WTC11 (cell line): ENCODE measurements at regions not wholly inside any gene's neighbourhood (a gene's known extent, or its start where the extent isn't known, plus 50 kb on each side); places are given as distances from the start of the nearest gene placed in this dataset.

Source experiments
- ATAC-seq: fragments of 200-7000 bp; cut with Tn5 transposase; 2 replicates; pipeline ENCODE4 v1.10.0; 2021; ENCODE audit warnings: mild to moderate bottlenecking, moderate library complexity
- CTCF ChIA-PET: fragments of 300-600 bp; sonication (Branson Sonifier 250); formaldehyde crosslinking; loops from one replicate; lab custom pipeline; 2021; ENCODE audit warnings: antibody characterized with exemption; lab: Charles Lee
- POLR2A ChIA-PET: fragments of 350-600 bp; sonication (Branson Sonifier 250); formaldehyde crosslinking; loops from one replicate; lab custom pipeline; 2021; ENCODE audit warnings: antibody characterized with exemption; lab: Charles Lee
- DNase-seq: peaks from one replicate; pipeline ENCODE4 v3.0.0; 2021; ENCODE audit warnings: low spot score
- H3K27ac Mint-ChIP-seq: 2 replicates; pipeline ENCODE4 v1.8.0; 2021; ENCODE audit warnings: mixed read lengths
- H3K27me3 Mint-ChIP-seq: 2 replicates; pipeline ENCODE4 v1.8.0; 2021; ENCODE audit warnings: low read depth, mild to moderate bottlenecking, moderate library complexity, mixed read lengths
- H3K36me3 Mint-ChIP-seq: 2 replicates; pipeline ENCODE4 v1.8.0; 2021; ENCODE audit warnings: mixed read lengths
- H3K4me1 Mint-ChIP-seq: 2 replicates; pipeline ENCODE4 v1.8.0; 2022; ENCODE audit warnings: mixed read lengths
- H3K4me3 Mint-ChIP-seq: 2 replicates; pipeline ENCODE4 v1.8.0; 2021; ENCODE audit warnings: mild to moderate bottlenecking, moderate library complexity, mixed read lengths
- H3K9me3 Mint-ChIP-seq: 2 replicates; pipeline ENCODE4 v1.8.0; 2021; ENCODE audit warnings: mixed read lengths
- CDX4 ChIP-seq: fragments of 250-450 bp; sonication (Bioruptor Pico); IDR thresholded peaks from 2 replicates; pipeline ENCODE4 v1.9.0; 2021; ENCODE audit warnings: moderate library complexity, mild to moderate bottlenecking, inconsistent platforms, borderline replicate concordance
- CREB1 ChIP-seq: sonication (generic); formaldehyde crosslinking; IDR thresholded peaks from 2 replicates; pipeline ENCODE4 v1.8.0; 2023; ENCODE audit warnings: mild to moderate bottlenecking, missing genetic modification reagents
- E2F1 ChIP-seq: sonication (generic); formaldehyde crosslinking; IDR thresholded peaks from 2 replicates; pipeline ENCODE4 v1.8.0; 2022; ENCODE audit warnings: mild to moderate bottlenecking, missing genetic modification reagents
- ESRRA ChIP-seq: sonication (generic); formaldehyde crosslinking; IDR thresholded peaks from 2 replicates; pipeline ENCODE4 v1.8.1; 2022; ENCODE audit warnings: mild to moderate bottlenecking, missing genetic modification reagents, borderline replicate concordance
- HMGA2 ChIP-seq: fragments of 250-450 bp; sonication (Bioruptor Pico); IDR thresholded peaks from 2 replicates; pipeline ENCODE4 v1.4.0; 2021; ENCODE audit warnings: mild to moderate bottlenecking, moderate library complexity
- HMGXB4 ChIP-seq: sonication (generic); formaldehyde crosslinking; IDR thresholded peaks from 2 replicates; pipeline ENCODE4 v1.8.1; 2023; ENCODE audit warnings: mild to moderate bottlenecking, moderate library complexity, missing genetic modification reagents
- JUN ChIP-seq: sonication (generic); formaldehyde crosslinking; IDR thresholded peaks from 2 replicates; pipeline ENCODE4 v1.8.0; 2023; ENCODE audit warnings: mild to moderate bottlenecking, missing genetic modification reagents
- KAT7 ChIP-seq: sonication (generic); formaldehyde crosslinking; IDR thresholded peaks from 2 replicates; pipeline ENCODE4 v1.8.1; 2023; ENCODE audit warnings: missing genetic modification reagents, mild to moderate bottlenecking, borderline replicate concordance
- MAX ChIP-seq: sonication (generic); formaldehyde crosslinking; IDR thresholded peaks from 2 replicates; pipeline ENCODE4 v1.8.0; 2022; ENCODE audit warnings: mild to moderate bottlenecking, missing genetic modification reagents
- MXD4 ChIP-seq: fragments of 250-450 bp; sonication (Bioruptor Pico); IDR thresholded peaks from 2 replicates; pipeline ENCODE4 v1.8.0; 2021; ENCODE audit warnings: mild to moderate bottlenecking, moderate library complexity, borderline replicate concordance
- NFATC4 ChIP-seq: fragments of 250-450 bp; sonication (Bioruptor Pico); IDR thresholded peaks from 2 replicates; pipeline ENCODE4 v1.9.0; 2021; ENCODE audit warnings: mild to moderate bottlenecking
- NR3C1 ChIP-seq: sonication (generic); formaldehyde crosslinking; conservative IDR thresholded peaks from 2 replicates; pipeline ENCODE4 v1.8.1; 2023; ENCODE audit warnings: low read depth, mild to moderate bottlenecking, missing genetic modification reagents
- SMAD3 ChIP-seq: sonication (generic); formaldehyde crosslinking; IDR thresholded peaks from 2 replicates; pipeline ENCODE4 v1.8.0; 2022; ENCODE audit warnings: missing genetic modification reagents, mild to moderate bottlenecking, borderline replicate concordance
- SOX15 ChIP-seq: fragments of 250-450 bp; sonication (Bioruptor Pico); IDR thresholded peaks from 2 replicates; pipeline ENCODE4 v1.9.0; 2021; ENCODE audit warnings: mild to moderate bottlenecking
- SP1 ChIP-seq: sonication (generic); formaldehyde crosslinking; conservative IDR thresholded peaks from 2 replicates; pipeline ENCODE4 v1.8.1; 2022; ENCODE audit warnings: missing genetic modification reagents
- TP53 ChIP-seq: sonication (generic); formaldehyde crosslinking; IDR thresholded peaks from 2 replicates; pipeline ENCODE4 v1.8.1; 2023; ENCODE audit warnings: mild to moderate bottlenecking, missing genetic modification reagents
- USF1 ChIP-seq: sonication (generic); formaldehyde crosslinking; IDR thresholded peaks from 2 replicates; pipeline ENCODE4 v1.8.0; 2022; ENCODE audit warnings: mild to moderate bottlenecking, missing genetic modification reagents
- ZNF281 ChIP-seq: sonication (generic); formaldehyde crosslinking; IDR thresholded peaks from 2 replicates; pipeline ENCODE4 v1.8.0; 2023; ENCODE audit warnings: mild to moderate bottlenecking, missing genetic modification reagents
- ZNF317 ChIP-seq: sonication (generic); formaldehyde crosslinking; IDR thresholded peaks from 2 replicates; pipeline ENCODE4 v1.8.1; 2023; ENCODE audit warnings: low read depth, mild to moderate bottlenecking, moderate library complexity, missing genetic modification reagents, borderline replicate concordance
- ZNF423 ChIP-seq: fragments of 250-450 bp; sonication (Bioruptor Pico); IDR thresholded peaks from 2 replicates; pipeline ENCODE4 v2.1.2; 2022; ENCODE audit warnings: mild to moderate bottlenecking, moderate library complexity
- TF ChIP-seq, protein P1 (sequence below): sonication (generic); formaldehyde crosslinking; IDR thresholded peaks from 2 replicates; pipeline ENCODE4 v1.8.0; 2023; ENCODE audit warnings: missing genetic modification reagents
- TF ChIP-seq, protein P2 (sequence below): sonication (generic); formaldehyde crosslinking; conservative IDR thresholded peaks from 2 replicates; pipeline ENCODE4 v1.8.1; 2023; ENCODE audit warnings: mild to moderate bottlenecking, low read depth, missing genetic modification reagents, moderate library complexity

DNA sequence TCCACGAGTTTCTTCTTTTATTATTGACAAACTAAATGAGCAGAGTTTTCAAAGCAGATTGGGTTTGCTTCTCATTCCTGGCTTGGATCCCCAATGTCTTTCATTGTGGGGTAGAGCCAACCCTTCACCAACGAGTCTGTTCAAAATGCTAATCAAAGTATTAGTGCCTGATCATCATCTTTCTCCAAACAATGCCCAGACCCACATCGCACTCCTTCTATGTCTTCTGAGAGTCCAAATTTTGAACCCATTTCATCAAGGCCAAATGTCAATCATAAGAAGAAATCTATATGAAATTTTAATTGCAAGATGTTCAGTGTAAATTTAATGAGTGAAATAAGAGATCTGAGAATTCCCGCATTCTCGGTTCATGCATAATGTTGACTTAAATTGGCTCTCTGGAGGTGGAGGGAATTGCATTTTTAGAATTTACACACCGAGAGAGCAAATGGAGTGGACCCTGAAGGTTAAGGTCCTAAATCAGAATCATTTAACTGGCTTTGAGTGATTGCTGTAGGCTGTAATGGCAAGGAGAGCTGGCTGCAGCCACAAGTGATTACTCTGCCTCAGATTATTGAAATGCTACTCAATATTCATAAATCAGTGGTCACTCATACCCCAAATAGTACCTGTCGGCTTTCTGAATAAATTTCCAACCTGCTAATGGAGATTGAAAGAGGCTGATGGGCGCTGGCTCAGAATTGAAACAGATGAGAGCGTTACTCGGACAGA, 602.9 kb downstream of the TYW1 start:
- CTCF ChIA-PET = no interaction called here
- TF ChIP-seq TP53 (CRISPR knock-in tag) (no peak), USF1 (CRISPR knock-in tag) (no peak), SP1 (no peak), ESRRA (no peak), HMGXB4 (no peak), E2F1 (CRISPR knock-in tag) (no peak), ZNF423 (no peak), ZNF317 (CRISPR knock-in tag) (no peak), CDX4 (no peak), KAT7 (CRISPR knock-in tag) (no peak), ZNF281 (no peak), NFATC4 (no peak), SOX15 (no peak), JUN (CRISPR knock-in tag) (no peak)
- TF ChIP-seq, all 79 proteins: peak for 0
- H3K27me3 Mint-ChIP-seq = no peaks in the 10 kb centered on the region; the same call in none of the 2 replicates
- DNase-seq (no peak), ATAC-seq (no peak)
- no peaks in the 10 kb centered on the region for H3K36me3 Mint-ChIP-seq
- POLR2A ChIA-PET = no interaction called here
- H3K4me1 Mint-ChIP-seq = no peaks in the 10 kb centered on the region
- peaks cover 8% of the 10 kb centered on the region for H3K9me3 Mint-ChIP-seq
- H3K4me3 Mint-ChIP-seq = no peak overlapping the region
- no peak overlapping the region for H3K27ac Mint-ChIP-seq

- H3K27ac Mint-ChIP-seq = no peak overlapping the region
- ATAC-seq (no peak), DNase-seq (no peak)
- peaks cover 19% of the 10 kb centered on the region for H3K9me3 Mint-ChIP-seq
- CTCF ChIA-PET = interaction anchor here (1.2 to 1.3 kb wide), 2 partner anchors 23 to 224 kb away, joined by 3 read pairs; no protein-coding TSS in a partner anchor
- no peaks in the 10 kb centered on the region for H3K36me3 Mint-ChIP-seq
- H3K27me3 Mint-ChIP-seq = peaks cover 6% of the 10 kb centered on the region
- POLR2A ChIA-PET = no interaction called here
- H3K4me3 Mint-ChIP-seq = no peak overlapping the region
- peaks cover 3% of the 10 kb centered on the region for H3K4me1 Mint-ChIP-seq
- TF ChIP-seq MXD4 (CRISPR knock-in tag) = no peak
- TF ChIP-seq SOX15 = no peak
- TF ChIP-seq MAX (CRISPR knock-in tag) = no peak
- TF ChIP-seq CREB1 = no peak
- TF ChIP-seq, protein P1, sequence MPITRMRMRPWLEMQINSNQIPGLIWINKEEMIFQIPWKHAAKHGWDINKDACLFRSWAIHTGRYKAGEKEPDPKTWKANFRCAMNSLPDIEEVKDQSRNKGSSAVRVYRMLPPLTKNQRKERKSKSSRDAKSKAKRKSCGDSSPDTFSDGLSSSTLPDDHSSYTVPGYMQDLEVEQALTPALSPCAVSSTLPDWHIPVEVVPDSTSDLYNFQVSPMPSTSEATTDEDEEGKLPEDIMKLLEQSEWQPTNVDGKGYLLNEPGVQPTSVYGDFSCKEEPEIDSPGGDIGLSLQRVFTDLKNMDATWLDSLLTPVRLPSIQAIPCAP = no peak
- no peak for TF ChIP-seq NR3C1 (CRISPR knock-in tag)
- TF ChIP-seq SMAD3 = no peak
- TF ChIP-seq, protein P2, sequence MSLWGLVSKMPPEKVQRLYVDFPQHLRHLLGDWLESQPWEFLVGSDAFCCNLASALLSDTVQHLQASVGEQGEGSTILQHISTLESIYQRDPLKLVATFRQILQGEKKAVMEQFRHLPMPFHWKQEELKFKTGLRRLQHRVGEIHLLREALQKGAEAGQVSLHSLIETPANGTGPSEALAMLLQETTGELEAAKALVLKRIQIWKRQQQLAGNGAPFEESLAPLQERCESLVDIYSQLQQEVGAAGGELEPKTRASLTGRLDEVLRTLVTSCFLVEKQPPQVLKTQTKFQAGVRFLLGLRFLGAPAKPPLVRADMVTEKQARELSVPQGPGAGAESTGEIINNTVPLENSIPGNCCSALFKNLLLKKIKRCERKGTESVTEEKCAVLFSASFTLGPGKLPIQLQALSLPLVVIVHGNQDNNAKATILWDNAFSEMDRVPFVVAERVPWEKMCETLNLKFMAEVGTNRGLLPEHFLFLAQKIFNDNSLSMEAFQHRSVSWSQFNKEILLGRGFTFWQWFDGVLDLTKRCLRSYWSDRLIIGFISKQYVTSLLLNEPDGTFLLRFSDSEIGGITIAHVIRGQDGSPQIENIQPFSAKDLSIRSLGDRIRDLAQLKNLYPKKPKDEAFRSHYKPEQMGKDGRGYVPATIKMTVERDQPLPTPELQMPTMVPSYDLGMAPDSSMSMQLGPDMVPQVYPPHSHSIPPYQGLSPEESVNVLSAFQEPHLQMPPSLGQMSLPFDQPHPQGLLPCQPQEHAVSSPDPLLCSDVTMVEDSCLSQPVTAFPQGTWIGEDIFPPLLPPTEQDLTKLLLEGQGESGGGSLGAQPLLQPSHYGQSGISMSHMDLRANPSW (CRISPR knock-in tag) = no peak
- TF ChIP-seq E2F1 (CRISPR knock-in tag) = no peak
- TF ChIP-seq HMGA2 (CRISPR knock-in tag) = no peak
Observed at GRCh38 chr7:67602246-67602887, 605.7 kb downstream of the TYW1 start.
